Loucy (cell line): ENCODE measurements at regions not wholly inside any gene's neighbourhood (a gene's known extent, or its start where the extent isn't known, plus 50 kb on each side); places are given as distances from the start of the nearest gene placed in this dataset.
"Not testable (repeated sequence)": the region's sequence is repeated elsewhere in the genome, so short reads cannot be mapped to it uniquely, and the experiment has no call there.

ENCODE experiments used
- H2AFZ ChIP-seq: fragments of 200-600 bp; sonication (generic); 2 replicates; pipeline ENCODE4 v1.6.0; 2016; ENCODE audit warnings: antibody characterized with exemption, mild to moderate bottlenecking, low read length, moderate library complexity
- H3F3A ChIP-seq: fragments of 200-600 bp; 2 replicates; pipeline ENCODE4 v1.6.0; 2016; ENCODE audit warnings: antibody characterized with exemption, low read depth, mild to moderate bottlenecking
- H3K27me3 ChIP-seq: fragments of 200-600 bp; sonication (generic); 2 replicates; pipeline ENCODE4 v1.6.1; 2014; ENCODE audit warnings: low read length, mild to moderate bottlenecking; ENCODE audit not compliant: insufficient read depth, poor library complexity, severe bottlenecking
- H3K36me3 ChIP-seq: fragments of 200-600 bp; sonication (generic); 2 replicates; pipeline ENCODE4 v1.6.1; 2016; ENCODE audit warnings: low read length; ENCODE audit not compliant: insufficient read depth
- H3K4me1 ChIP-seq: fragments of 200-600 bp; sonication (generic); 2 replicates; pipeline ENCODE4 v1.5.1; 2014; ENCODE audit warnings: low read length, mild to moderate bottlenecking; ENCODE audit not compliant: insufficient read depth, poor library complexity, severe bottlenecking
- H3K4me2 ChIP-seq: fragments of 200-600 bp; sonication (generic); 2 replicates; pipeline ENCODE4 v1.6.0; 2014; ENCODE audit warnings: antibody characterized with exemption, low read length, low read depth, mild to moderate bottlenecking; ENCODE audit not compliant: poor library complexity, severe bottlenecking
- H3K4me3 ChIP-seq: fragments of 200-600 bp; sonication (generic); 2 replicates; pipeline ENCODE4 v1.5.1; 2014; ENCODE audit warnings: low read length, mild to moderate bottlenecking, mixed read lengths; ENCODE audit not compliant: poor library complexity, severe bottlenecking
- H3K79me2 ChIP-seq: fragments of 200-600 bp; sonication (generic); 2 replicates; pipeline ENCODE4 v1.6.1; 2014; ENCODE audit warnings: low read length; ENCODE audit not compliant: insufficient read depth
- H3K9ac ChIP-seq: fragments of 200-600 bp; sonication (generic); 2 replicates; pipeline ENCODE4 v1.6.0; 2014; ENCODE audit warnings: mild to moderate bottlenecking, low read depth, low read length, moderate library complexity; ENCODE audit not compliant: poor library complexity, severe bottlenecking
- H3K9me2 ChIP-seq: fragments of 200-600 bp; sonication (generic); replicated peaks from 2 replicates; pipeline ENCODE4 v1.6.1; 2016; ENCODE audit warnings: low read depth, low read length, mixed read lengths
- H3K9me3 ChIP-seq: fragments of 200-600 bp; sonication (generic); 2 replicates; pipeline ENCODE4 v1.6.1; 2014; ENCODE audit warnings: mild to moderate bottlenecking, antibody characterized with exemption, low read length, low read depth; ENCODE audit not compliant: insufficient read depth
- H4K20me1 ChIP-seq: fragments of 200-600 bp; sonication (generic); 2 replicates; pipeline ENCODE4 v1.6.0; 2014; ENCODE audit warnings: antibody characterized with exemption, low read length, mild to moderate bottlenecking; ENCODE audit not compliant: insufficient read depth, poor library complexity, severe bottlenecking
- EZH2phosphoT487 ChIP-seq: fragments of 200-600 bp; IDR thresholded peaks from 2 replicates; pipeline ENCODE4 v1.6.1; 2018; ENCODE audit warnings: antibody characterized with exemption, mild to moderate bottlenecking, moderate library complexity, borderline replicate concordance
- TF ChIP-seq, protein P1 (sequence below): fragments of 200-600 bp; sonication (generic); conservative IDR thresholded peaks from 2 replicates; pipeline ENCODE4 v1.5.1; 2014; ENCODE audit warnings: mild to moderate bottlenecking, antibody characterized with exemption, low read length

DNA sequence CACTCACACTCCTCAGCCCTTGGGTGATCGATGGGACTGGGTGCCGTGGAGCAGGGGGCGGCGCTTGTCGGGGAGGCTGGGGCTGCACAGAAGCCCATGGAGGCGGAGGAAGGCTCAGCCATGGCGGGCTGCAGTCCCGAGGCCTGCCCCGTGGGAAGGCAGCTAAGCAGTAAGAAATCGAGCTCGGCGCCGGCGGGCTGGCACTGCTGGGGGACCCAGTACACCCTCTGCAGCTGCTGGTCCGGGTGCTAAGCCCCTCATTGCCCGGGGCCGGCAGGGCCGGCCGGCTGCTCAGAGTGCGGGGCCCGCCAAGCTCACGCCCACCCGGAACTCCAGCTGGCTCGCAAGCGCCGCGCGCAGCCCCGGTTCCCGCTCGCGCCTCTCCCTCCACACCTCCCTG is 942.6 kb downstream of the C4orf33 start:
- H3K9ac ChIP-seq, result not testable (repeated sequence)

DNA sequence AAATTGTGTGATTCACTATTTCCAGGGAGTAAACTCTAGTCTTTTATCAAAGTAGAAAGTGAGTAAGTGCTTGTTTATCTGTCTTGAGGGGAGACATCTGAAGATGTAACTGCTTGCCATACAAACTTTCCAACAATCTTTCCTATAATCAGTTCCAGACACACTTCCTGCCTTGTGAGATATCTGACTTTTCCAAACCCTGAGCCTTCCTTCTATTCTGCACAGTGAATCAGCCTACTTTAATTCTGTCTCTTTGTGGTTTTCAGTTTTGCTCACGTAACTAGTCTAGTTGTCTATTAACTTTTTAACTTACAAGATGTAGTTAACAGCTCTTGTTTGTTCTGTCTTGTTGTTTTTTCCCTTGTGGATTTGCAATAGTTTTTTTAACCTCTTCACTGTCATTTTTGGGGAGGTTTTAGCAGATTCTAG is 947.8 kb downstream of the C4orf33 start:
- no peaks in the 10 kb centered on the region for H3K27me3 ChIP-seq
- no peaks in the 10 kb centered on the region for H3K9me2 ChIP-seq
- no peak overlapping the region for H3K9ac ChIP-seq
- no peak overlapping the region for H3K4me3 ChIP-seq
- no peak overlapping the region for H2AFZ ChIP-seq
- no peaks in the 10 kb centered on the region for H4K20me1 ChIP-seq
- no peaks in the 10 kb centered on the region for H3K4me1 ChIP-seq
- H3K36me3 ChIP-seq, result no peaks in the 10 kb centered on the region
- no peak overlapping the region for H3K4me2 ChIP-seq
- no peaks in the 10 kb centered on the region for H3F3A ChIP-seq
- H3K79me2 ChIP-seq, result no peaks in the 10 kb centered on the region
- no peaks in the 10 kb centered on the region for H3K9me3 ChIP-seq
- TF ChIP-seq, protein P1, sequence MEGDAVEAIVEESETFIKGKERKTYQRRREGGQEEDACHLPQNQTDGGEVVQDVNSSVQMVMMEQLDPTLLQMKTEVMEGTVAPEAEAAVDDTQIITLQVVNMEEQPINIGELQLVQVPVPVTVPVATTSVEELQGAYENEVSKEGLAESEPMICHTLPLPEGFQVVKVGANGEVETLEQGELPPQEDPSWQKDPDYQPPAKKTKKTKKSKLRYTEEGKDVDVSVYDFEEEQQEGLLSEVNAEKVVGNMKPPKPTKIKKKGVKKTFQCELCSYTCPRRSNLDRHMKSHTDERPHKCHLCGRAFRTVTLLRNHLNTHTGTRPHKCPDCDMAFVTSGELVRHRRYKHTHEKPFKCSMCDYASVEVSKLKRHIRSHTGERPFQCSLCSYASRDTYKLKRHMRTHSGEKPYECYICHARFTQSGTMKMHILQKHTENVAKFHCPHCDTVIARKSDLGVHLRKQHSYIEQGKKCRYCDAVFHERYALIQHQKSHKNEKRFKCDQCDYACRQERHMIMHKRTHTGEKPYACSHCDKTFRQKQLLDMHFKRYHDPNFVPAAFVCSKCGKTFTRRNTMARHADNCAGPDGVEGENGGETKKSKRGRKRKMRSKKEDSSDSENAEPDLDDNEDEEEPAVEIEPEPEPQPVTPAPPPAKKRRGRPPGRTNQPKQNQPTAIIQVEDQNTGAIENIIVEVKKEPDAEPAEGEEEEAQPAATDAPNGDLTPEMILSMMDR, result no peak
- TF ChIP-seq EZH2phosphoT487, result no peak

More for the DNA sequence above, 942.6 kb downstream of the C4orf33 start:
- H3K4me2 ChIP-seq, H3K79me2 ChIP-seq, H3K9me2 ChIP-seq, H4K20me1 ChIP-seq, H3K27me3 ChIP-seq, H3K4me1 ChIP-seq, H2AFZ ChIP-seq, H3F3A ChIP-seq, H3K36me3 ChIP-seq, H3K4me3 ChIP-seq, H3K9me3 ChIP-seq: not testable (repeated sequence)

DNA sequence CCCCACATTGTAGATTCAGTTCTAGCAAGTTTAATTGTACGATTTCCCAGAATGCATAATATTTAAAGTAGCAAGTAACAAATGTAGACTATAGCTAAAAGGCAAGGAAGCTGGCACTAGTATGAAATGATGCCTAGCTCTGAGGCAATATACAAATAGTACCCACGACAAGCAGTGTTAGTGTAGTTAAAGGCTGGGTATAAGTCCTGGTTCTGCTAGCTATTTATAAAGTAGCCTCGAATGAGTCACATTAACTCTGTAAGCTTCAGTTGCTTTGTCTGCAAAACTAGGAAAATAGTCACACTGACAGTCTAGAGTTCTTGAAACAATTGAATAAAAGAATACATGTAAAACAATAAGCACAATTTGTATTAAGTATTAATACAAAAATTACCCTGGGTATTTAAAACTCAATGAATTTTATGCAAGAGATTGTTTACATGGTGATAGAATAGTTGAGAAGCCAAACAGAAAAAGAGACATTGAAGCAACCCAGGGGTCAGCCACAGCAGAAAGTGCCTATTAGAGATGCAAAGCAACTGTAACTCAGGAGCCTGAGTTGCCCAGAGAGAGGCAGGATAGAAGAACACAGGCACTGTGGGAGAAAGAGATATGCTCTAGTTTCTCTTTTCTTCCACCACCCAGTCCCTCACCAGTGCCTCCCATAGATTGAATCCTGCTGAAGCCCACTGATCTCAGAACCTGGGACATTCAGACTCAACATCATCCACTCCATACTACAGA is 949.0 kb downstream of the C4orf33 start:
- TF ChIP-seq, protein P1, result no peak
- TF ChIP-seq EZH2phosphoT487, result no peak

DNA sequence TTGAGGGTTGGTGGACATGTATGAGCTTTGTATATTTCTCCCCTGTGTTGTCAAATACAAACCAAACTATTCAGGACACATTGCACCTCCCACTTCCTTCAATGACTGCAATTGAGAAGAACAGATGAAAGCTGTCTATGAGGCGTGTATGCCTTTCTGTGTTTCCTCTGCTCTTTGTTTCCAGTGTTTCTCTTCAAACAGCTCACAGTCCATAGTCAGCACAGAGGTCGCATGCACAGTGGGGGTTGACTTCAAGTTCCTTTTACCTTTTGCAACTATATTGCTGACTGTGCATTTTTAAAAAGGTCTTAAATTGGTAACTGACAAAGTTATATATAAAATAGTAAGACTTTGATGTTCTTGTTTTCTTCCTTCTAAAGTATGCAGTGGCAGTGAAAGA is 957.8 kb downstream of the C4orf33 start:
- H3K79me2 ChIP-seq, result no peaks in the 10 kb centered on the region
- H3K36me3 ChIP-seq, result no peaks in the 10 kb centered on the region
- H3K4me3 ChIP-seq, result no peak overlapping the region
- H2AFZ ChIP-seq, result 0 out of 2 replicates have a peak overlapping the region, but pooled peaks have one; percentile 28
- H3F3A ChIP-seq, result no peaks in the 10 kb centered on the region
- no peak overlapping the region for H3K4me2 ChIP-seq
- no peaks in the 10 kb centered on the region for H3K27me3 ChIP-seq
- no peaks in the 10 kb centered on the region for H3K9me3 ChIP-seq
- H4K20me1 ChIP-seq, result no peaks in the 10 kb centered on the region
- no peaks in the 10 kb centered on the region for H3K9me2 ChIP-seq
- no peak overlapping the region for H3K9ac ChIP-seq
- H3K4me1 ChIP-seq, result no peaks in the 10 kb centered on the region
- TF ChIP-seq, protein P1, result no peak
- no peak for TF ChIP-seq EZH2phosphoT487

More for the DNA sequence above, 949.0 kb downstream of the C4orf33 start:
- Histone ChIP-seq H3K9me3 (no peaks in the 10 kb centered on the region), H3K27me3 (no peaks in the 10 kb centered on the region), H3K4me1 (no peaks in the 10 kb centered on the region), H3K9me2 (no peaks in the 10 kb centered on the region), H2AFZ (no peak overlapping the region), H3K36me3 (no peaks in the 10 kb centered on the region), H3F3A (no peaks in the 10 kb centered on the region), H3K4me2 (no peak overlapping the region), H4K20me1 (no peaks in the 10 kb centered on the region), H3K4me3 (no peak overlapping the region), H3K79me2 (no peaks in the 10 kb centered on the region), H3K9ac (no peak overlapping the region)
